K562 (cell line): ENCODE measurements at regions not wholly inside any gene's neighbourhood (a gene's known extent, or its start where the extent isn't known, plus 50 kb on each side); places are given as distances from the start of the nearest gene placed in this dataset.

ENCODE experiments used
- ATAC-seq: fragments of 200-7000 bp; cut with Tn5 transposase; 3 replicates; pipeline ENCODE4 v1.9.1; 2020; ENCODE audit warnings: moderate library complexity
- BruUV-seq: library from RNA; stranded (reverse); fragments of 400-500 nt; replicated peaks from 2 replicates; lab custom pipeline; 2021; lab: Mats Ljungman, UMichigan
- CTCF ChIA-PET: fragments of 300-600 bp; formaldehyde crosslinking; extraction: SDS; loops from one replicate; lab custom pipeline; 2021; ENCODE audit warnings: low intra/inter-chr PET ratio; lab: Yijun Ruan, JAX
- POLR2A ChIA-PET: fragments of 300-600, 350-650 bp; sonication (Branson Sonifier 250); formaldehyde crosslinking; extraction: SDS; loops from one replicate; lab custom pipeline; 2021; ENCODE audit warnings: antibody characterized with exemption, inconsistent platforms; lab: Yijun Ruan, JAX
- DNase-seq, 4 experiments: peaks; one replicate each; pipeline versions ENCODE4 v3.0.0 to v3.0.0-alpha.2; 2011 to 2018; ENCODE audit warnings: low spot score in 3 of 4, mixed read lengths in 3 of 4; ENCODE audit errors: extremely low read depth in 1 of 4
- FAIRE-seq: peaks from 2 replicates; lab custom pipeline; 2011; peaks lifted over from hg19 to GRCh38; lab: Jason Lieb, UNC
- H2AFZ ChIP-seq: 2 replicates; pipeline ENCODE4 v1.6.0; 2011; ENCODE audit warnings: low read depth, low read length, control low read depth, inconsistent platforms
- H3K27ac ChIP-seq: fragments of 200-600 bp; 3 replicates; pipeline ENCODE4 v1.8.0; 2011; ENCODE audit warnings: low read depth, mild to moderate bottlenecking, control low read depth, inconsistent platforms, low read length, moderate library complexity, mixed read lengths; ENCODE audit errors: extremely low read depth
- H3K27me3 ChIP-seq, 2 experiments: fragments of 300-600 bp in 1 of 2; 2 replicates in 1 of 2; 3 replicates in 1 of 2; pipeline versions ENCODE4 v1.6.0 to v1.8.0; 2011; ENCODE audit warnings: inconsistent platforms in 2 of 2, low read length in 2 of 2, mild to moderate bottlenecking in 1 of 2, mixed read lengths in 1 of 2, moderate library complexity in 1 of 2; ENCODE audit not compliant: control insufficient read depth in 2 of 2, insufficient read depth in 2 of 2
- H3K36me3 ChIP-seq: fragments of 300-600 bp; 3 replicates; pipeline ENCODE4 v1.8.0; 2011; ENCODE audit warnings: mild to moderate bottlenecking, low read length, inconsistent platforms; ENCODE audit not compliant: control insufficient read depth, insufficient read depth
- H3K4me1 ChIP-seq, 2 experiments: fragments of 200-600 bp in 1 of 2; replicated peaks in 1 of 2; 2 replicates in 1 of 2; 3 replicates in 1 of 2; pipeline versions ENCODE4 v1.5.1 to v1.8.0; 2011; ENCODE audit warnings: inconsistent platforms in 2 of 2, low read length in 2 of 2, mild to moderate bottlenecking in 1 of 2, mixed read lengths in 1 of 2, moderate library complexity in 1 of 2; ENCODE audit not compliant: control insufficient read depth in 2 of 2, insufficient read depth in 2 of 2
- H3K4me2 ChIP-seq: 2 replicates; pipeline ENCODE4 v1.6.1; 2011; ENCODE audit warnings: low read length, control low read depth, inconsistent platforms, mixed read lengths; ENCODE audit not compliant: insufficient read depth
- H3K4me3 ChIP-seq: fragments of 200-600 bp; sonication (generic), shearing (Covaris generic); 2 replicates; pipeline ENCODE4 v1.5.1; 2016; ENCODE audit warnings: control low read depth, inconsistent platforms
- H3K79me2 ChIP-seq: fragments of 200-600 bp; 3 replicates; pipeline ENCODE4 v1.8.0; 2011; ENCODE audit warnings: low read length, inconsistent platforms; ENCODE audit not compliant: control insufficient read depth, insufficient read depth
- H3K9ac ChIP-seq, 2 experiments: 2 replicates each; pipeline versions ENCODE4 v1.6.0 to v1.6.1; 2011; ENCODE audit warnings: low read depth in 2 of 2, low read length in 2 of 2, control low read depth in 1 of 2, inconsistent platforms in 1 of 2, mild to moderate bottlenecking in 1 of 2, mixed read lengths in 1 of 2; ENCODE audit not compliant: insufficient read depth in 1 of 2
- H3K9me1 ChIP-seq: one replicate; pipeline ENCODE4 v1.6.0; 2011; ENCODE audit warnings: inconsistent platforms, mild to moderate bottlenecking, low read length, moderate library complexity; ENCODE audit not compliant: control insufficient read depth, insufficient read depth
- H3K9me3 ChIP-seq: replicated peaks from 2 replicates; pipeline ENCODE4 v1.5.1; 2011; ENCODE audit warnings: low read depth, low read length, inconsistent platforms; ENCODE audit not compliant: control insufficient read depth, insufficient read depth
- H4K20me1 ChIP-seq: replicated peaks from 2 replicates; pipeline ENCODE4 v1.6.1; 2011; ENCODE audit warnings: low read length, inconsistent platforms, mixed read lengths; ENCODE audit not compliant: control insufficient read depth, insufficient read depth
- BCLAF1 ChIP-seq, 2 experiments: fragments of 450-650 bp in 1 of 2; IDR thresholded peaks; 2 replicates each; pipeline ENCODE4 v1.6.1; 2011 to 2017; ENCODE audit warnings: low read depth in 2 of 2, antibody characterized with exemption in 1 of 2, borderline replicate concordance in 1 of 2, low read length in 1 of 2, mild to moderate bottlenecking in 1 of 2, mixed read lengths in 1 of 2; ENCODE audit not compliant: control insufficient read depth in 1 of 2
- BCOR ChIP-seq: fragments of 450-650 bp; IDR thresholded peaks from 2 replicates; pipeline ENCODE4 v1.6.1; 2016
- CREB3L1 ChIP-seq: fragments of 450-650 bp; IDR thresholded peaks from 2 replicates; pipeline ENCODE4 v1.6.1; 2014; ENCODE audit warnings: low read depth, mild to moderate bottlenecking, moderate library complexity, borderline replicate concordance
- CXXC5 ChIP-seq: fragments of 250-450 bp; sonication (Bioruptor Pico); IDR thresholded peaks from 2 replicates; pipeline ENCODE4 v1.8.0; 2022; ENCODE audit warnings: inconsistent platforms, mild to moderate bottlenecking, moderate library complexity
- DMBX1 ChIP-seq: fragments of 250-450 bp; sonication (Bioruptor Pico); IDR thresholded peaks from 2 replicates; pipeline ENCODE4 v1.8.0; 2022; ENCODE audit warnings: inconsistent platforms, mild to moderate bottlenecking, moderate library complexity, borderline replicate concordance
- LEF1 ChIP-seq: fragments of 450-650 bp; IDR thresholded peaks from 2 replicates; pipeline ENCODE4 v1.6.1; 2016; ENCODE audit warnings: mild to moderate bottlenecking
- MEF2D ChIP-seq: conservative IDR thresholded peaks from 2 replicates; pipeline ENCODE4 v1.6.1; 2016; ENCODE audit warnings: low read depth, missing genetic modification characterization, missing compliant biosample characterization
- TCF7L2 ChIP-seq: fragments of 150-350 bp; IDR thresholded peaks from 2 replicates; pipeline ENCODE4 v1.6.1; 2016; ENCODE audit warnings: low read depth, mild to moderate bottlenecking, low read length, moderate library complexity
- ZNF384 ChIP-seq: IDR thresholded peaks from 2 replicates; pipeline ENCODE4 v1.6.1; 2012; ENCODE audit warnings: low read depth, low read length, improper control_type of control experiment
- ZNF398 ChIP-seq: fragments of 250-450 bp; sonication (Bioruptor Pico); IDR thresholded peaks from 2 replicates; pipeline ENCODE4 v1.8.0; 2021; ENCODE audit warnings: moderate library complexity, mild to moderate bottlenecking, inconsistent platforms
- ZNF79 ChIP-seq: fragments of 250-450 bp; sonication (Bioruptor Pico); IDR thresholded peaks from 2 replicates; pipeline ENCODE4 v1.4.0; 2020; ENCODE audit warnings: low read depth, mild to moderate bottlenecking, moderate library complexity
- ZZZ3 ChIP-seq: fragments of 450-650 bp; IDR thresholded peaks from 2 replicates; pipeline ENCODE4 v1.6.1; 2016; ENCODE audit warnings: antibody characterized with exemption, mild to moderate bottlenecking, moderate library complexity
- WGBS: fragments of 100-300 bp; shearing (Covaris generic); methylation state at CpG from one replicate; pipeline ENCODE4 v1.1.6; 2016; ENCODE audit warnings: low coverage, mixed read lengths; ENCODE audit not compliant: insufficient coverage; ENCODE audit errors: missing lambda C conversion rate; 5-methylcytosine and 5-hydroxymethylcytosine counted together
- in situ Hi-C: fragments of 300-500 bp; cut with MboI; formaldehyde crosslinking; loops from 4 replicates; pipeline ENCODE4 v1.15.0; 2018; ENCODE audit warnings: inconsistent platforms, mixed read lengths
- intact Hi-C: fragments of 100-400 bp; cut with micrococcal nuclease; formaldehyde crosslinking; loops from 2 replicates; pipeline ENCODE4 v1.14.2; 2022
- TF ChIP-seq, protein P1 (sequence below): fragments of 450-650 bp; IDR thresholded peaks from 2 replicates; pipeline ENCODE4 v1.6.1; 2016; ENCODE audit warnings: low read depth, mild to moderate bottlenecking, moderate library complexity

DNA sequence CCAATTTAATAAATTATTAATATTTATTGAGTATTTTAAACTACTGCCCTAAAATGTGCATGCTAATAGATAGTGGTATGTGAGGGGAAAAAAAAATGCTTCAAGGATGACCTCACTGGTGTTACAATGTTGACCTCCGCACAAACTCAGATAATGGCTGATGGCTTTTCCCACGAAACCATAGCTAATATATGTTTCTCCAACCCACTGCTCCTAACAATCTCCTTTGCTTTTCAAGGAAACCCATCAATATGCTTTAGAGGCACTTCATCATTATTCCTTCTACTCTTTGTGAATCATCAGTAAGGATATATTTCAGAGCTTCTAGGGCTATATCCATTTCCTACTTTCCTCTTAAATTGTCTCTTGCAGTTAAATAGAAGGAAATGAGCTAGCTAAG lies 1752.0 kb upstream of the TENM3 start (continued):
- no peak for TF ChIP-seq BCLAF1 (IDR thresholded peaks at IDR 0.05; ENCODE audit: borderline replicate concordance in 1 of 2, control insufficient read depth in 1 of 2, low read depth in 2 of 2, low read length in 1 of 2)
- no peak for TF ChIP-seq CREB3L1
- no peak for TF ChIP-seq ZZZ3
- TF ChIP-seq LEF1: no peak
- TF ChIP-seq MEF2D (tag): no peak
- no peak for TF ChIP-seq DMBX1
- no peak for TF ChIP-seq ZNF384

DNA sequence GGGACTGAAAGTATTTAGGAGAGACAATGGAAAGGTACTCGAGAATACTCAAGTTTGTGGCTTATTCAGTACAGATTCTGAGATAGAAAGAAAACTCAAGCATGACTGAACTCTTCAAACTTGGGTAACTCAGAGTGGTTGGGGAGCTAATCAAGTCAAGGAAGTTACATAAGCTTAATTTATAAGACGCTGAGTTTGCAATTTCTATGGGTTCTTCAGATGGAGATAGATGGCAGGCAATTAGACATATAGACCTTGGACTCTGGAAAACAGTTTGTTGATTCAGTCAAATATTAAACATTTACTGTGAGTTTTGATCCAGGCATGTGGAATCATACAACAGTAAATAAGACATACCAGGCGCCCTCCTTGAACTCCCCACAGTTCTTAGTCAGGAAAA lies 1749.9 kb upstream of the TENM3 start:
- Histone ChIP-seq H3K4me3 (no peak overlapping the region), H2AFZ (no peak overlapping the region), H3K9ac (no peak overlapping the region), H4K20me1 (no peaks in the 10 kb centered on the region), H3K27me3 (no peaks in the 10 kb centered on the region), H3K27ac (no peak overlapping the region), H3K9me3 (no peaks in the 10 kb centered on the region), H3K79me2 (no peaks in the 10 kb centered on the region), H3K36me3 (no peaks in the 10 kb centered on the region), H3K4me2 (no peak overlapping the region), H3K4me1 (no peaks in the 10 kb centered on the region), H3K9me1 (no peaks in the 10 kb centered on the region)
- in situ Hi-C loops (no loop called here), intact Hi-C loops (no loop called here)
- no TSS peak for BruUV-seq
- WGBS: 0% methylated on average over 3 of the region's 3 CpGs
- ATAC-seq (no peak), FAIRE-seq (no peak), DNase-seq (no peak)
- CTCF ChIA-PET: no interaction called here
- POLR2A ChIA-PET: no interaction called here
- TF ChIP-seq CXXC5 (CRISPR knock-in tag) (no peak), ZNF79 (CRISPR knock-in tag) (no peak), TCF7L2 (no peak), ZNF398 (no peak), BCOR (no peak)
- TF ChIP-seq, protein P1, sequence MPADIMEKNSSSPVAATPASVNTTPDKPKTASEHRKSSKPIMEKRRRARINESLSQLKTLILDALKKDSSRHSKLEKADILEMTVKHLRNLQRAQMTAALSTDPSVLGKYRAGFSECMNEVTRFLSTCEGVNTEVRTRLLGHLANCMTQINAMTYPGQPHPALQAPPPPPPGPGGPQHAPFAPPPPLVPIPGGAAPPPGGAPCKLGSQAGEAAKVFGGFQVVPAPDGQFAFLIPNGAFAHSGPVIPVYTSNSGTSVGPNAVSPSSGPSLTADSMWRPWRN: no peak
